ENCODE measurements at regions not wholly inside any gene's neighbourhood (a gene's known extent, or its start where the extent isn't known, plus 50 kb on each side); places are given as distances from the start of the nearest gene placed in this dataset.

- Histone ChIP-seq H3K27me3 (no peaks in the 10 kb centered on the region), H3K9me3 (no peaks in the 10 kb centered on the region), H3K4me3 (no peak overlapping the region), H3K4me1 (no peaks in the 10 kb centered on the region), H3K27ac (no peak overlapping the region), H3K36me3 (no peaks in the 10 kb centered on the region)
- peak; percentile 70 for TF ChIP-seq CTCF (IDR thresholded peaks at IDR 0.05)
- ATAC-seq (peak; percentile 59), DNase-seq (no peak)
- intact Hi-C loops (cut with DNase I), result no loop called here
These were observed 227.6 kb upstream of the ASIC2 start for GRCh38 chr17:33520426-33521330.

DNA sequence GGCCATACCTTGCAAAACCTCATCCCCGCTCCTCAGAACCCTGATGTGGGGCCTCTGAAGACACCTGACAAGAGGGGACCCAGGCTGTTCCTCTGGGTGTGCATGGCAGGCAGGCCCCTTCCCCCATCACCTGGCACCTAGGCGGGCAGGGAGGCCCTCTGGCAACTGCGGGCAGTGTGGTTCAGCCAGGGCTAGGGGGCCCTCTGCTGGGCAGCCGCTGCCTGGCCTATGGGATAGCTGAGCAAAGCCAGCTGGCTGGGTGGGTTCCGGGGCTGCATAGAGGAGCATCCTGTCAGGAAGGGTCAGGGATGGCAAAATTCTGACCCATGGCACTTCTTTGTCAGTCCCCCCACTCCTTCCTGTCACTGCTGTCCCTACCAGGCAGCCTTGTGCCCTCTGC is 228.7 kb upstream of the ASIC2 start:
- no peak for DNase-seq
- intact Hi-C loops (cut with DNase I), result no loop called here

DNA sequence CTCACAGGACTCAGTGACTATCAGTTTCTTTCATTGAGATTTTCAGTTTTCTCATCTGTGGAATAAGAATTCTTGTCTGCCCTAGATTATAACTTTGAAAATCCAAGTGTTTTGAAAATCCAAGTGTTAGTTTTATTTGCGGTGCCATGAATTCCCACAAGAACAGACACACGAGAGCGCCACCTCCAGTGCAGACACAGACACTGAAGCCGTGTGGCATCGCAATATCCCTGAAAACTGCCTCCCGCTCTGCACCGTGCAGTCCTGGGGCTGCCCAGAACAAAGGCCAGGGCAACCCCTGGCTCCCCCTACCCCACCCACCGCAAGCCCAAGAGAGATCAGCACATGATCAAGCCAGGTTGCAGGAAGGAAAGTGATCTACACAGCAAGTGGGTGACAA is 229.5 kb upstream of the ASIC2 start:
- H3K27ac ChIP-seq, result no peak overlapping the region
- intact Hi-C loops (cut with DNase I), result no loop called here
- peaks cover 6% of the 10 kb centered on the region for H3K9me3 ChIP-seq
- no peak for DNase-seq
- no peaks in the 10 kb centered on the region for H3K36me3 ChIP-seq
- H3K27me3 ChIP-seq, result no peaks in the 10 kb centered on the region
- no peak for TF ChIP-seq CTCF (IDR thresholded peaks at IDR 0.05)
- no peaks in the 10 kb centered on the region for H3K4me1 ChIP-seq
- no peak overlapping the region for H3K4me3 ChIP-seq
- no peak for ATAC-seq

More for the DNA sequence above, 228.7 kb upstream of the ASIC2 start:
- Histone ChIP-seq H3K27ac (no peak overlapping the region), H3K4me1 (no peaks in the 10 kb centered on the region), H3K4me3 (no peak overlapping the region), H3K9me3 (no peaks in the 10 kb centered on the region), H3K27me3 (no peaks in the 10 kb centered on the region), H3K36me3 (no peaks in the 10 kb centered on the region)
- peak; percentile 33 for ATAC-seq
- TF ChIP-seq CTCF (IDR thresholded peaks at IDR 0.05), result peak; percentile 27

DNA sequence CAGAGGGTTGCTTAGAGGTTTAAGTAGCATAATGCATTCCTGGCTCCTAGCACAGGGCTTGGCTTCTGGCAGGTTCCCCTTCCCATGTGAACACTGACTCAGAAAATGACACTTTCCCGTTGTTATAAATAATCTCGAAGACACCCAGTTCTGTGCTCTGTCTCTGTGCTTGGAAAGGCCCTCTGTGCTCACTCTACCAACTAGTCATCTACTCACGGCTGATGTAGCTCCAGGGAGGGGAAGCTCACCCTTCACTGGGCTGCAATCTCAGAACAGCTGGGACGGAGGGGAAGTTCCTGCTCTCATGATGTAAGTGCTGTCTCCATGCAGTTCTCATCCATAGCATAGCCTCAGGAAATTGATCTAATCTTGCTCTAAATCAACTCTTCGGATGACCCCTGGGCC is 230.5 kb upstream of the ASIC2 start:
- Histone ChIP-seq H3K27me3 (no peaks in the 10 kb centered on the region), H3K27ac (no peak overlapping the region), H3K36me3 (no peaks in the 10 kb centered on the region), H3K4me3 (no peak overlapping the region), H3K4me1 (no peaks in the 10 kb centered on the region), H3K9me3 (peaks cover 6% of the 10 kb centered on the region)
- DNase-seq, result no peak
- no peak for TF ChIP-seq CTCF (IDR thresholded peaks at IDR 0.05)
- intact Hi-C loops (cut with DNase I), result no loop called here
- peak; percentile 69 for ATAC-seq

DNA sequence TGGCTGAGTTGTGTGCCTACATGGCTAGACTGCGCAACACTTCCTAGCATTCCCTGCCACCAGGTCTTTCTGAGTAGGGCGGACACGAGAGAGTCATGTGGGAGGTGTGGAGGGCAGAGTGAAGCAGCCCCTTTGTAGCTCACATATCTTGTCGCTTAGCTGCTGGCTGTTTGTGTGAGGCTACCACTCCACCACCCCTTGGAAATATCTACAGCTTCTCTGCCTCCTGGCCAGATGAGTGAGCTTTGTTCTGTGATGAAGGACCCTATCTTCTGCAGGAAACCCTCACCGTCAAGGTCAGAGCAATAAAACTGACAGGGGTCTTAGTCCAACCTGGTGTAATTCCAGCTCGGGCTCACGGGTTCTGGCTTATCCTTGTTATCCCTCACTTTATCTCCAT is 232.1 kb upstream of the ASIC2 start:
- peaks cover 6% of the 10 kb centered on the region for H3K9me3 ChIP-seq
- no peak for ATAC-seq

More for the DNA sequence above, 232.1 kb upstream of the ASIC2 start:
- no peak for TF ChIP-seq CTCF (IDR thresholded peaks at IDR 0.05)
- Histone ChIP-seq H3K4me1 (no peaks in the 10 kb centered on the region), H3K27me3 (no peaks in the 10 kb centered on the region), H3K36me3 (no peaks in the 10 kb centered on the region), H3K4me3 (no peak overlapping the region), H3K27ac (no peak overlapping the region)
- no peak for DNase-seq
- intact Hi-C loops (cut with DNase I), result no loop called here

Measured in upper lobe of right lung (tissue), 1 donor.